OCI-LY1 (cell line): ENCODE measurements at regions not wholly inside any gene's neighbourhood (a gene's known extent, or its start where the extent isn't known, plus 50 kb on each side); places are given as distances from the start of the nearest gene placed in this dataset.

ENCODE experiments used
- CTCF ChIP-seq: fragments of 200-600 bp; sonication (generic), shearing (Covaris generic); IDR thresholded peaks from 2 replicates; pipeline ENCODE4 v1.5.1; 2017; ENCODE audit warnings: mild to moderate bottlenecking, antibody characterized with exemption, low read length, moderate library complexity, mixed read lengths
- EZH2 ChIP-seq: fragments of 200-600 bp; sonication (generic), shearing (Covaris generic); IDR thresholded peaks from 2 replicates; pipeline ENCODE4 v1.8.0; 2017; ENCODE audit warnings: borderline replicate concordance, mixed run types, mild to moderate bottlenecking, antibody characterized with exemption, low read length, moderate library complexity, mixed read lengths

GRCh38 chr4:187059895-187060294 lies 336.2 kb upstream of the FAT1 start:
- TF ChIP-seq CTCF (no peak), EZH2 (no peak)
